Femur (tissue), 1 donor: ENCODE measurements at regions not wholly inside any gene's neighbourhood (a gene's known extent, or its start where the extent isn't known, plus 50 kb on each side); places are given as distances from the start of the nearest gene placed in this dataset.
"Not testable (repeated sequence)": the region's sequence is repeated elsewhere in the genome, so short reads cannot be mapped to it uniquely, and the experiment has no call there.

Source experiments
- DNase-seq: peaks from one replicate; pipeline ENCODE4 v3.0.0-alpha.2; 2017

DNA sequence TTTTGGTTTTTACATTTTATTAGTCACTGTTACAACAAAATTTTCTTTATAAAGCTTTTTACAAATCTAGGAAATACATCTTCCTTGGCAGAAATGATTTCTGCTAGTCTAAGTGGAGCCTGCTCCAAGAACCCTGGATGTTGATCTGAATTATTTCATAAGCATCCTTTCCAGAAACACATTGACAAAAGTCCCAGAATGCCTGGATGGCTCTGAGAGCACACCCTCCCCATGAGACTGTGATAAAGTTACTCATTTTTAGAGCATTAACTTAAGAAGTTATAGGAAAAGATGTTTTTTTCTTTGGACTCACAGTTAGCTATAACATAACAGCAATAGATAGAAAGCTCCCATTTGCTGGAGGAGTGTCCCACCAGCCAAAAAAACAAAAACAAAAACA, 559.6 kb upstream of the SPRY2 start:
- peak; percentile 54 for DNase-seq

DNA sequence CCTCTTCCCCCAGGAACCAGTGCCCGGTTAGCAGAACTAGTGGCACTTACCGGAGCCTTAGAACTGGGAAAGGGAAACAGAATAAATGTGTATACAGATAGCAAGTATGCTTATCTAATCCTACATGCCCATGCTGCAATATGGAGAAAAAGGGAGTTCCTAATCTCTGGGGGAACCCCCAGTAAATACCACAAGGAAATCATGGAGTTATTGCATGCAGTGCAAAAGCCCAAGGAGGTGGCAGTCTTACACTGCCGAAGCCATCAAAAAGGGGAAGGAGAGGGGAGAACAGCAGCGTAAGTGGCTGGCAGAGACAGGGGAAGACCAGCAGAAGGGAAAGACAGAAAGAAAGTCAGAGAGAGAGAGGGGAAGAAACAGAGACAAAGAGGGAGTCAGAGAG, 556.7 kb upstream of the SPRY2 start:
- not testable (repeated sequence) for DNase-seq

DNA sequence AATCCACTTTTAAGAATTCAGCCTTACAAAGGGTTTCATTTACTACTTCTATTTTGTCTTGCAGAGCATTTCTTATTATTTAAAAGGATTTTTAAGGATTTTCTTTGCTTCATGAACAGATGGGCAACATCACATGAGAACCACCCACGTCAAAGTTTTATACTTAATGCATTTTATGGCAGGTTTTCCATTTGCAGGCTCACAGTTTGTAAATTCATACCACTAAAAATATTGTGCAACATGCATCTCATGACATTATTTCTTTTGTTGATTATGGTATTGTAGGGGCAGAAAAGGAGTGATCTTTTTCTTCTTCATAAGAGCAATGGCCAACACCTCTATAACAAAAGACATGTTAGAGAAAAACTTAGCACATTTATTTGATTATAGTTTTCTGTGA, 554.0 kb upstream of the SPRY2 start:
- no peak for DNase-seq

DNA sequence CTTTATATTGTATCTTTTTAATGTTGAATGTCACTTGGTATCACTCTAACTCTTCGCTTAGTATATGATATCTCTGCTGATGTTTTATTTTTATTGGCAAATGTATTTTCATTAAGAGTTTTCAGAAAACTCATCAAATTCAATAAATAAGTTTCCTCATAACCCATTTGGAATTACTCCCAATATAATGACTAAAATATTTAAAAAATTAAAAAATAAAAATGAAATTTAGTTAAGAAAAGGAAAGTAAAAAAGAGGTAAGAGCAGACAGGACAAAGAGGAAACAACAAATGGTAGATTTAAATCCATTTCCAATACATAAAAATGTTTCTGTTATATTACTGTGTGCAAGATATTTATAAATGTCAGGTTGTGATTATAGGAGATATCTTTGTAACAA, 548.9 kb upstream of the SPRY2 start:
- DNase-seq = no peak

DNA sequence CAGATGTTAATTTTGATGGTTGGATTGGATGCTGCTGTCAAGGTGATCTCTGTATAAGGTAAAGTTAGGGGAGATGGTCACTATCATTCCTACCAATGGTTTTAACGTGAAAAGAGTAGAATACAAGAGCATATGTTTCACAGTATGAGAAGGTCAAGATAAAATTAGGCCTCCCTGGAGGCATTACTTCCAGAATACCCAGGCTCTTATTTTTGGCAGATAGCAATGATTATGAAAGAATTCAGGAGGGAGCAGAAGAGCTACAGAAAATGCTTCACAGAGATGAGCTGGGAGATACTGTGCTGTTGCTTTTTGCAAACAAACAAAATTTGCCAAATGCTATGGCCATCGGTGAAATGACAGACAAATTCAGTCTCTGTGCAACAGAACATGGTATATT, 547.5 kb upstream of the SPRY2 start:
- no peak for DNase-seq

GRCh38 chr13:80884056-80884785, 543.3 kb upstream of the SPRY2 start:
- no peak for DNase-seq

- DNase-seq = no peak
Measured at GRCh38 chr13:80883545-80883944, 542.6 kb upstream of the SPRY2 start.

- no peak for DNase-seq
Measured at GRCh38 chr13:80881942-80882445, 541.1 kb upstream of the SPRY2 start.

- DNase-seq = no peak
Measured at GRCh38 chr13:80881495-80881894, 540.6 kb upstream of the SPRY2 start.

GRCh38 chr13:80881034-80881433, 540.1 kb upstream of the SPRY2 start:
- no peak for DNase-seq

DNA sequence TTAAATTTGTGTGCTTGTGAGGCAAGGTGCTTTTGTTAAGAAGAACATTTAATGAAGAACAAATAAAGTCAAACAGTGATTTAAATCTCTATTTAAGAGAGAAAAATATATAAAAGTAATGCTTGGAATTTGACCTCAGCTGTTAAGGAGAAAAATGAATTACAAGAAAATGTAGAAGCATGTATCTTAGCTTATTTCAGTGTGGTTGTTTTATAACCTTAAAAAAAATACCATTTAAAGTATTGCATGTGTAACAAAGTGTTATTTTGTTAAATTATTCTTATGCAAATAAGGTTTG, 537.0 kb upstream of the SPRY2 start:
- no peak for DNase-seq

- no peak for DNase-seq
Measured at GRCh38 chr13:80877209-80877943, 536.5 kb upstream of the SPRY2 start.

DNA sequence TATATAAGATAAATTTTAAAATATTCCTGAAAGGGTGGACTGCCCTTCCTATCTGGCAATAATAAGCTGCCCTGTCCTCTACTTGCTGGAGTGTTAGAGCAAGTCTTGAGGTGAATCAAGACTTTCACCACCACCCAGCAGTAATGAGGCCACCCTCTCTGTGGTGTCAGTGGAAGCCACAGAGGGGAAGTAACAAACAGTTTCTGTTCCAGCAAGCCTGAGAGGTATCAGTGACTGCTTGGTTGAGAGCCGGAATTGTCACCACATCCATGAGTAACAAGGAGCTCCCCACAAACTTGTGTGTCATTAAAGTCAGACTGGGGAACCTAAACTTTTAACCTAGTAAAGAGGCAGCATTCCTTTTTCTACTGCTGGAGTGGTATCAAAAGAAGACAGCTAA, 532.7 kb upstream of the SPRY2 start:
- DNase-seq = peak; percentile 30

DNA sequence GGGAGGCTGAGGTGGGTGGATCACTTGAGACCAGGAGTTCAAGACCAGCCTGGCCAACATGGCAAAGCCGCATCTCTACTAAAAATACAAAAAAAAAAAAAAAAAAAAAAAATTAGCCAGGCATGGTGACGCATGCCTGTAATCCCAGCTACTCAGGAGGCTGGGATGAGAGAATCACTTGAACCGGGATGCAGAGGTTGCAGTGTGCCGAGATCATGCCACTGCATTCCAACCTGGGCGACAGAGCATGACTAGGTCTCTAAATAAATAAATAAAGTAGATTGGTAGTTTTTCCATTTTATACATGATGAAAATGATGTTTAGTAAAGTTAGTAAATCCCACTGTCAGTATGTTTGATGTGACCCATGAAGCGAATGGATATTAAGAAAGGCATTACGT, 531.0 kb upstream of the SPRY2 start:
- not testable (repeated sequence) for DNase-seq

- no peak for DNase-seq
Measured at GRCh38 chr13:80871481-80871880, 530.6 kb upstream of the SPRY2 start.

DNA sequence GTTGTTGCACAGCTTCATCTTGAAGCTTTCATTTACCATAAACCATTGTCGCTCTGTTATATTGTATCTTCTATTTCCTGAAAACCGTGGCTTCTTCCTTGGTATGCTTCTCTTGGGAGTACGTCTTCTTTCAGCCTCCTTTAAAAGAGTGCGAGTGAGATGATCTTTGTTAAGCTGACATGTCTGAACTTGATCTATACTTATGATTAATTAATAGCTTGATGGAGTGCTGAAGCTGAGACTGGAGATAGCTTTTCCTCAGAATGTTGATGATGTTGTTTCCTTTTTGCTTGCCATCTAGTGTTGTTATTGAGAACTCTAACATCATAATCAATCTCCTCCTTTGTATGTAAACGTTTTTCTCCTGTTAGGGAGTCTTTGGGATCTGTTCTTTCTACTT, 529.3 kb upstream of the SPRY2 start:
- DNase-seq = no peak

DNA sequence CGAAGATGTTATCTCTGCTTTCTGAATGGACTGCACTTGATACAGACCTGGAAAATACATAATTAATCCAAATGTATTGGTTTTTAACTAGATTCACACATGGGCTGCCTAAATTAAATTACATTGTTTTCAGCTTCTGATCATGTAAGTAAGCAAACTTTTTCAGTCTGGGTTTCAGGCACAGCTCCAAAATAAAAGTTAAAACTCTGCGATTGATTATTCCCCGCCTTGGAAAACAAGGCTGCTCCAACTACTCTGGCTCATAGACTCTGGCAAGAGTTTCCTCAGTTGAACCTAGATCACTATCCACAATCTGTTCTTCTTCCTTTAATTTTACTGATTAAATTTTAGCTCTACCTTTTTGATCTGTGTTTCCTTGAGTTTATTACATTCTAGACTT, 526.0 kb upstream of the SPRY2 start:
- DNase-seq = no peak

DNA sequence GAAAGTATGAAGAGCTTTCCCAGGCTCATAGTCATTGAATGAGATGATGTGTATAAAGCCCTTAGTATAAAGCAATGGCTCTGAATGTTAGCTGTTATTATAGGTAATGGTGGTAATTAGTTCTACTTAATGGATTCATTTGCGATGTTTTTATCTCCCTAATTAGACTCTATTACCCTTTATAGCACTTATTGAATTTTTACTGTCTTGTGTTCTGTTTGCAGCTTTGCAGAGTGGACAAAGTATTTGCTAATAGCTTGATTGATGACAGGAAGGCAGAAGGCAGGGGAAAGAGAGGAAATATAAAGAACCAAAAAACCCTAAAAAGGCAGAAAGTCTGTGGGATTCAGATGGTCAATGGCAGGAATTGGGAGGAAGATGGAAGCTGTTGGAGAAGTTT, 524.4 kb upstream of the SPRY2 start:
- DNase-seq = no peak

- peak; percentile 25 for DNase-seq
Measured at GRCh38 chr13:80862456-80862855, 521.5 kb upstream of the SPRY2 start.

- no peak for DNase-seq
Measured at GRCh38 chr13:80860845-80861244, 519.9 kb upstream of the SPRY2 start.

DNA sequence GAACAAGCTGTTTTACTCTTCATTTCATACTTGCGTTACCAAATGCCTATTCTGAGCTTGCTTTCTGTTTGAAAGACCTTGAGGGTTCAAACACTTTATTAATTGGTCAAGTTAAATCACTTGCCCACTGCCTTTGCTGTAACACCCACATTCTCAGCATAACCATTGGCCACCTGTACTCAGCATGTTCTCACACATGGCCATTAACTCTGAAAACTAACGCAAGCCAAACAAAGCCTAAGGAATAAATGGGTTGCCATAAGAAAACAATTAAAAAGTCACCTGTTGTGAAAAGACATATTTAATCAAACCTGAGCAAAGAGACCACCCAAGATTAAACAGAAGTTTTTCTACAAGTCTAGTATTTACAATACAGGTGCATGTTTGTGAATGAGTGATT, 517.2 kb upstream of the SPRY2 start:
- no peak for DNase-seq

DNA sequence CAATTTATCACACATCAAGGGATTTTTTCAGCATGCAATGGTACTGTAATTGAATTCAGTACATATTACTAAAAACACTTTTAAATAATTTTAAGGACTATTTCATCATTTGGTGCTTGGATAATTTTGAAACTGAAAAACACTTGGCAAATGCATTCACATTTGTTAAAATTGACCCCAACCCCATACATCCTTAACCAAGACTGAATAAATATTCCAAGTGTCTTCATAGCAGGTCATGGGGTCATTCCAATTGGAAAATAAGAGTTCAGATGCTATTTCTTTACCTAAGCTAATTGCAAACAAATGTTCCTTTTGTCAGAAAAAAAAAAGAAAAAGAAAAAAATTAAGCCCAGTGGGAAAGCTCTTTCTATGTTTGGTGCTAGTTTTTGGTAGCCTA, 516.4 kb upstream of the SPRY2 start:
- no peak for DNase-seq

DNA sequence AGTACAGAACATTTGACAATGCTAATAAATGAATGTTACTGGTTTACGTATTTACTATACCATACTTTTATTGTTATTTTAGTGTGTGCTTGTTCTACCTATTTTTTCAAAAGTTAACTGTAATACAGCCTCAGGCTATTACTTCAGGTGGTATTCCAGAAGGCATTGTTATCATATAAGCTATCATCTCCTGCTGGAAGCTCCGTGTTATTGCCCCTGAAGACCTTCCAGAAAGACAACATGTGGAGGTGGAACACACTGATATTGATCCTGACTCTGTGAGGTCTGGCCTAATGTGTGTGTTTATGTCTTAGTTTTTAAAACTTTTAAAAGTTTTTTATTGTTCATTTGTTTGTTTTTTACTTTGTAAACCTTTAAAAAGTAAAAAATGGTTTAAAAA, 509.8 kb upstream of the SPRY2 start:
- DNase-seq = no peak

- DNase-seq = no peak
Measured at GRCh38 chr13:80844164-80844563, 503.2 kb upstream of the SPRY2 start.

- peak; percentile 43 for DNase-seq
Measured at GRCh38 chr13:80841414-80841813, 500.5 kb upstream of the SPRY2 start.
